ENCODE measurements at regions not wholly inside any gene's neighbourhood (a gene's known extent, or its start where the extent isn't known, plus 50 kb on each side); places are given as distances from the start of the nearest gene placed in this dataset.

GRCh38 chr18:5606951-5607350 lies 63.2 kb upstream of the EPB41L3 start:
- Mint-ChIP-seq H3K4me3 (no peak overlapping the region), H3K36me3 (no peaks in the 10 kb centered on the region), H3K27ac (no peak overlapping the region), H3K9me3 (peaks cover 0 to 4% (median 2%) of the 10 kb centered on the region in 3 donors), H3K4me1 (no peaks in the 10 kb centered on the region), H3K27me3 (peaks cover 2% of the 10 kb centered on the region)

- H3K9me3 Mint-ChIP-seq: no peaks in the 10 kb centered on the region
- no peaks in the 10 kb centered on the region for H3K4me1 Mint-ChIP-seq
- no peaks in the 10 kb centered on the region for H3K36me3 Mint-ChIP-seq
- no peak overlapping the region for H3K27ac Mint-ChIP-seq
- H3K27me3 Mint-ChIP-seq: peaks cover 2% of the 10 kb centered on the region
- no peak overlapping the region for H3K4me3 Mint-ChIP-seq
These were observed 61.0 kb upstream of the EPB41L3 start for GRCh38 chr18:5604778-5605177.

- Mint-ChIP-seq H3K27me3 (peaks cover 1% of the 10 kb centered on the region), H3K36me3 (no peaks in the 10 kb centered on the region), H3K4me1 (no peaks in the 10 kb centered on the region), H3K27ac (peak overlapping the region in 1 of 3 donors; percentile 13), H3K9me3 (peaks cover 0 to 1% (median 0%) of the 10 kb centered on the region in 3 donors), H3K4me3 (no peak overlapping the region)
These were observed 59.4 kb upstream of the EPB41L3 start for GRCh38 chr18:5603153-5603552.

GRCh38 chr18:5601188-5601624 lies 57.4 kb upstream of the EPB41L3 start:
- H3K4me1 Mint-ChIP-seq: no peaks in the 10 kb centered on the region
- H3K27ac Mint-ChIP-seq: no peak overlapping the region
- no peak overlapping the region for H3K4me3 Mint-ChIP-seq
- H3K27me3 Mint-ChIP-seq: no peaks in the 10 kb centered on the region
- H3K9me3 Mint-ChIP-seq: peaks cover 0 to 1% (median 0%) of the 10 kb centered on the region in 3 donors
- no peaks in the 10 kb centered on the region for H3K36me3 Mint-ChIP-seq

GRCh38 chr18:5600378-5601071 lies 56.7 kb upstream of the EPB41L3 start:
- H3K27me3 Mint-ChIP-seq: no peaks in the 10 kb centered on the region
- peaks cover 0 to 1% (median 0%) of the 10 kb centered on the region in 3 donors for H3K9me3 Mint-ChIP-seq
- no peaks in the 10 kb centered on the region for H3K36me3 Mint-ChIP-seq
- H3K4me3 Mint-ChIP-seq: no peak overlapping the region
- H3K4me1 Mint-ChIP-seq: no peaks in the 10 kb centered on the region
- no peak overlapping the region for H3K27ac Mint-ChIP-seq

- no peaks in the 10 kb centered on the region for H3K36me3 Mint-ChIP-seq
- H3K4me3 Mint-ChIP-seq: peak overlapping the region in 1 of 4 donors; percentile 31
- H3K27ac Mint-ChIP-seq: no peak overlapping the region
- no peaks in the 10 kb centered on the region for H3K27me3 Mint-ChIP-seq
- H3K4me1 Mint-ChIP-seq: no peaks in the 10 kb centered on the region
- H3K9me3 Mint-ChIP-seq: peaks cover 0 to 5% (median 3%) of the 10 kb centered on the region in 3 donors
These were observed 52.8 kb upstream of the EPB41L3 start for GRCh38 chr18:5596585-5596984.
